PC-3 (cell line): ENCODE measurements at regions not wholly inside any gene's neighbourhood (a gene's known extent, or its start where the extent isn't known, plus 50 kb on each side); places are given as distances from the start of the nearest gene placed in this dataset.

Experiments
- ATAC-seq: fragments of 200-7000 bp; cut with Tn5 transposase; 2 replicates; pipeline ENCODE4 v1.9.1; 2020; ENCODE audit warnings: mild to moderate bottlenecking, moderate library complexity
- BruUV-seq: library from RNA; stranded (reverse); fragments of 400-500 nt; replicated peaks from 2 replicates; lab custom pipeline; 2021; lab: Mats Ljungman, UMichigan
- CTCF ChIA-PET: fragments of 300-600 bp; sonication (Branson Sonifier 250); formaldehyde crosslinking; loops from one replicate; lab custom pipeline; 2022; ENCODE audit warnings: antibody characterized with exemption; lab: Charles Lee
- POLR2A ChIA-PET: fragments of 300-600 bp; sonication (Branson Sonifier 250); formaldehyde crosslinking; loops from one replicate; lab custom pipeline; 2022; ENCODE audit warnings: antibody characterized with exemption; ENCODE audit not compliant: unreplicated experiment; lab: Charles Lee
- DNase-seq: peaks from one replicate; pipeline ENCODE4 v3.0.0-alpha.2; 2015
- H2AFZ ChIP-seq: fragments of 300-600 bp; sonication (generic); 2 replicates; pipeline ENCODE4 v1.6.0; 2016; ENCODE audit warnings: antibody characterized with exemption, low read length
- H3F3A ChIP-seq: fragments of 300-600 bp; sonication (generic); one replicate; pipeline ENCODE4 v1.6.0; 2017; ENCODE audit warnings: antibody characterized with exemption, low read length, control low read depth, mild to moderate bottlenecking; ENCODE audit not compliant: unreplicated experiment
- H3K27ac ChIP-seq: fragments of 300-600 bp; sonication (generic); 2 replicates; pipeline ENCODE4 v1.5.1; 2016; ENCODE audit warnings: mild to moderate bottlenecking, low read length
- H3K27me3 ChIP-seq: fragments of 300-600 bp; sonication (generic); 2 replicates; pipeline ENCODE4 v1.6.1; 2016; ENCODE audit warnings: low read length, mixed read lengths
- H3K36me3 ChIP-seq: fragments of 300-600 bp; sonication (generic); 2 replicates; pipeline ENCODE4 v1.6.1; 2016; ENCODE audit warnings: low read depth, mixed run types, low read length, mixed read lengths
- H3K4me1 ChIP-seq: fragments of 300-600 bp; sonication (generic); 2 replicates; pipeline ENCODE4 v1.5.1; 2016; ENCODE audit warnings: low read length; ENCODE audit not compliant: insufficient read depth
- H3K4me2 ChIP-seq: fragments of 300-600 bp; sonication (generic); 2 replicates; pipeline ENCODE4 v1.6.0; 2016; ENCODE audit warnings: low read length
- H3K4me3 ChIP-seq: fragments of 300-600 bp; sonication (generic); 2 replicates; pipeline ENCODE4 v1.5.1; 2016; ENCODE audit warnings: mild to moderate bottlenecking, low read length, mixed read lengths
- H3K79me2 ChIP-seq: fragments of 300-600 bp; sonication (generic); 2 replicates; pipeline ENCODE4 v1.6.1; 2017; ENCODE audit warnings: low read length, mixed read lengths
- H3K9ac ChIP-seq: fragments of 300-600 bp; sonication (generic); 2 replicates; pipeline ENCODE4 v1.6.0; 2016; ENCODE audit warnings: mild to moderate bottlenecking, low read length
- H3K9me2 ChIP-seq: fragments of 300-600 bp; sonication (generic); replicated peaks from 2 replicates; pipeline ENCODE4 v1.6.1; 2016; ENCODE audit warnings: mixed run types, low read length, mixed read lengths
- H3K9me3 ChIP-seq: fragments of 300-600 bp; sonication (generic); 2 replicates; pipeline ENCODE4 v1.6.1; 2016; ENCODE audit warnings: low read length, mixed read lengths
- H4K20me1 ChIP-seq: fragments of 300-600 bp; sonication (generic); 2 replicates; pipeline ENCODE4 v1.6.1; 2016; ENCODE audit warnings: low read length, mixed read lengths
- CTCF ChIP-seq: fragments of 300-600 bp; sonication (generic); conservative IDR thresholded peaks from 2 replicates; pipeline ENCODE4 v1.5.1; 2017; ENCODE audit warnings: antibody characterized with exemption, low read depth, mild to moderate bottlenecking, low read length
- EZH2 ChIP-seq: fragments of 300-600 bp; sonication (generic); IDR thresholded peaks from one replicate; pipeline ENCODE4 v1.6.1; 2017; ENCODE audit warnings: antibody characterized with exemption, mild to moderate bottlenecking, low read length; ENCODE audit not compliant: unreplicated experiment
- EZH2phosphoT487 ChIP-seq: fragments of 300-600 bp; sonication (generic); IDR thresholded peaks from 2 replicates; pipeline ENCODE4 v1.6.1; 2018; ENCODE audit warnings: mild to moderate bottlenecking, antibody characterized with exemption, low read length, borderline replicate concordance
- intact Hi-C: fragments of 100-400 bp; cut with micrococcal nuclease; formaldehyde crosslinking; loops from 2 replicates; pipeline ENCODE4 v1.9.0; 2023

- Histone ChIP-seq H3K27me3 (peaks cover 48% of the 10 kb centered on the region), H3F3A (no peaks in the 10 kb centered on the region), H3K4me3 (no peak overlapping the region), H3K79me2 (no peaks in the 10 kb centered on the region), H3K36me3 (no peaks in the 10 kb centered on the region), H3K9ac (no peak overlapping the region), H3K27ac (no peak overlapping the region), H3K9me3 (no peaks in the 10 kb centered on the region), H2AFZ (no peak overlapping the region), H3K9me2 (no peaks in the 10 kb centered on the region), H4K20me1 (no peaks in the 10 kb centered on the region), H3K4me1 (no peaks in the 10 kb centered on the region), H3K4me2 (no peak overlapping the region)
- ATAC-seq (no peak), DNase-seq (no peak)
- BruUV-seq: no TSS peak
- intact Hi-C loops: no loop called here
- POLR2A ChIA-PET: no interaction called here
- TF ChIP-seq EZH2 (no peak), CTCF (no peak), EZH2phosphoT487 (no peak)
- CTCF ChIA-PET: no interaction called here
Measured at GRCh38 chr1:38708701-38709258, 150.8 kb downstream of the RRAGC start.

GRCh38 chr1:38701088-38701487 is 158.5 kb downstream of the RRAGC start:
- DNase-seq: no peak
- POLR2A ChIA-PET: no interaction called here

More at GRCh38 chr1:38701088-38701487, 158.5 kb downstream of the RRAGC start:
- H3K9ac ChIP-seq: no peak overlapping the region
- no TSS peak for BruUV-seq
- no peaks in the 10 kb centered on the region for H3K36me3 ChIP-seq
- CTCF ChIA-PET: no interaction called here
- no peaks in the 10 kb centered on the region for H3K9me2 ChIP-seq
- H3K4me1 ChIP-seq: no peaks in the 10 kb centered on the region
- H3K79me2 ChIP-seq: no peaks in the 10 kb centered on the region
- H3K27ac ChIP-seq: no peak overlapping the region
- ATAC-seq: no peak
- no peaks in the 10 kb centered on the region for H4K20me1 ChIP-seq
- no peaks in the 10 kb centered on the region for H3K9me3 ChIP-seq
- H3K27me3 ChIP-seq: peaks cover 37% of the 10 kb centered on the region
- intact Hi-C loops: no loop called here
- TF ChIP-seq CTCF (no peak), EZH2phosphoT487 (no peak), EZH2 (no peak)
- no peak overlapping the region for H2AFZ ChIP-seq
- H3K4me3 ChIP-seq: no peak overlapping the region
- H3K4me2 ChIP-seq: no peak overlapping the region
- H3F3A ChIP-seq: no peaks in the 10 kb centered on the region
